HEK293 (cell line): ENCODE measurements at regions not wholly inside any gene's neighbourhood (a gene's known extent, or its start where the extent isn't known, plus 50 kb on each side); places are given as distances from the start of the nearest gene placed in this dataset.

Experiments used
- CTCF ChIA-PET: fragments of 350-600 bp; formaldehyde crosslinking; extraction: SDS; loops from one replicate; lab custom pipeline; 2021; ENCODE audit warnings: antibody characterized with exemption; lab: Yijun Ruan, JAX
- POLR2A ChIA-PET: fragments of 300-600 bp; formaldehyde crosslinking; extraction: SDS; loops from one replicate; lab custom pipeline; 2020; ENCODE audit warnings: antibody characterized with exemption, inconsistent platforms; lab: Yijun Ruan, JAX
- H3K27ac ChIP-seq: fragments of 200-500 bp; sonication (Bioruptor generic); 2 replicates; pipeline ENCODE4 v1.5.1; 2014; ENCODE audit warnings: low read depth, low read length, control low read depth, inconsistent platforms; ENCODE audit errors: extremely low read depth
- H3K36me3 ChIP-seq, 2 experiments: fragments of 200-500 bp in 1 of 2; sonication (Bioruptor generic) in 1 of 2; 1 replicate in 1 of 2; 2 replicates in 1 of 2; pipeline ENCODE4 v1.5.1; 2014 to 2017; ENCODE audit warnings: inconsistent platforms in 2 of 2, low read length in 2 of 2; ENCODE audit not compliant: control insufficient read depth in 2 of 2, insufficient read depth in 1 of 2
- H3K4me1 ChIP-seq: fragments of 200-500 bp; sonication (Bioruptor generic); 2 replicates; pipeline ENCODE4 v1.5.1; 2014; ENCODE audit warnings: mild to moderate bottlenecking, low read length, inconsistent platforms; ENCODE audit not compliant: control insufficient read depth, insufficient read depth
- H3K4me3 ChIP-seq: 2 replicates; pipeline ENCODE4 v1.5.1; 2011; ENCODE audit warnings: low read depth, mild to moderate bottlenecking, control low read depth, low read length, moderate library complexity
- H3K9me3 ChIP-seq: fragments of 200-500 bp; sonication (Bioruptor generic); 2 replicates; pipeline ENCODE4 v1.5.1; 2014; ENCODE audit warnings: low read depth, low read length, inconsistent platforms; ENCODE audit not compliant: control insufficient read depth, insufficient read depth
- BCL6B ChIP-seq: fragments of 450-650 bp; formaldehyde crosslinking; IDR thresholded peaks from 2 replicates; pipeline ENCODE4 v1.5.1; 2017; ENCODE audit warnings: missing biosample characterization, missing genetic modification characterization
- INSM2 ChIP-seq: fragments of 450-650 bp; formaldehyde crosslinking; IDR thresholded peaks from 2 replicates; pipeline ENCODE4 v1.5.1; 2016; ENCODE audit warnings: missing biosample characterization, missing genetic modification characterization
- PRDM2 ChIP-seq: fragments of 450-650 bp; formaldehyde crosslinking; IDR thresholded peaks from 2 replicates; pipeline ENCODE4 v1.5.1; 2016; ENCODE audit warnings: missing biosample characterization, missing genetic modification characterization, borderline replicate concordance
- ZBTB1 ChIP-seq: fragments of 450-650 bp; formaldehyde crosslinking; IDR thresholded peaks from 2 replicates; pipeline ENCODE4 v1.5.1; 2016; ENCODE audit warnings: missing biosample characterization, missing genetic modification characterization
- ZNF148 ChIP-seq: fragments of 450-650 bp; formaldehyde crosslinking; IDR thresholded peaks from 2 replicates; pipeline ENCODE4 v1.5.0; 2017; ENCODE audit warnings: missing biosample characterization, missing genetic modification characterization, borderline replicate concordance
- ZNF221 ChIP-seq: fragments of 450-650 bp; formaldehyde crosslinking; IDR thresholded peaks from 2 replicates; pipeline ENCODE4 v1.5.1; 2017; ENCODE audit warnings: missing biosample characterization, missing genetic modification characterization, borderline replicate concordance
- ZNF23 ChIP-seq: fragments of 450-650 bp; formaldehyde crosslinking; IDR thresholded peaks from 2 replicates; pipeline ENCODE4 v1.5.1; 2016; ENCODE audit warnings: missing biosample characterization, missing genetic modification characterization, borderline replicate concordance
- ZNF26 ChIP-seq: fragments of 450-650 bp; formaldehyde crosslinking; IDR thresholded peaks from 2 replicates; pipeline ENCODE4 v1.5.1; 2016; ENCODE audit warnings: missing biosample characterization, missing genetic modification characterization
- ZNF394 ChIP-seq: fragments of 450-650 bp; formaldehyde crosslinking; IDR thresholded peaks from 2 replicates; pipeline ENCODE4 v1.5.1; 2016; ENCODE audit warnings: missing biosample characterization, missing genetic modification characterization, mild to moderate bottlenecking, moderate library complexity, borderline replicate concordance
- ZNF530 ChIP-seq: fragments of 450-650 bp; formaldehyde crosslinking; IDR thresholded peaks from 2 replicates; pipeline ENCODE4 v1.5.1; 2016; ENCODE audit warnings: low read depth, missing biosample characterization, missing genetic modification characterization
- ZNF548 ChIP-seq: fragments of 450-650 bp; formaldehyde crosslinking; IDR thresholded peaks from 2 replicates; pipeline ENCODE4 v1.5.1; 2016; ENCODE audit warnings: missing biosample characterization, missing genetic modification characterization
- ZNF654 ChIP-seq: fragments of 450-650 bp; formaldehyde crosslinking; IDR thresholded peaks from 2 replicates; pipeline ENCODE4 v1.5.1; 2016; ENCODE audit warnings: low read depth, missing biosample characterization, missing genetic modification characterization
- ZNF843 ChIP-seq: fragments of 450-650 bp; formaldehyde crosslinking; IDR thresholded peaks from 2 replicates; pipeline ENCODE4 v1.5.1; 2016; ENCODE audit warnings: missing biosample characterization, missing genetic modification characterization
- TF ChIP-seq, protein P1 (sequence below): fragments of 450-650 bp; formaldehyde crosslinking; IDR thresholded peaks from 2 replicates; pipeline ENCODE4 v1.5.1; 2016; ENCODE audit warnings: missing biosample characterization, missing genetic modification characterization
- TF ChIP-seq, protein P2 (sequence below): fragments of 450-650 bp; formaldehyde crosslinking; IDR thresholded peaks from 2 replicates; pipeline ENCODE4 v1.5.1; 2017; ENCODE audit warnings: missing biosample characterization, missing genetic modification characterization
- TF ChIP-seq, protein P3 (sequence below): fragments of 450-650 bp; formaldehyde crosslinking; IDR thresholded peaks from 2 replicates; pipeline ENCODE4 v1.5.1; 2016; ENCODE audit warnings: missing biosample characterization, missing genetic modification characterization

- TF ChIP-seq, protein P1, sequence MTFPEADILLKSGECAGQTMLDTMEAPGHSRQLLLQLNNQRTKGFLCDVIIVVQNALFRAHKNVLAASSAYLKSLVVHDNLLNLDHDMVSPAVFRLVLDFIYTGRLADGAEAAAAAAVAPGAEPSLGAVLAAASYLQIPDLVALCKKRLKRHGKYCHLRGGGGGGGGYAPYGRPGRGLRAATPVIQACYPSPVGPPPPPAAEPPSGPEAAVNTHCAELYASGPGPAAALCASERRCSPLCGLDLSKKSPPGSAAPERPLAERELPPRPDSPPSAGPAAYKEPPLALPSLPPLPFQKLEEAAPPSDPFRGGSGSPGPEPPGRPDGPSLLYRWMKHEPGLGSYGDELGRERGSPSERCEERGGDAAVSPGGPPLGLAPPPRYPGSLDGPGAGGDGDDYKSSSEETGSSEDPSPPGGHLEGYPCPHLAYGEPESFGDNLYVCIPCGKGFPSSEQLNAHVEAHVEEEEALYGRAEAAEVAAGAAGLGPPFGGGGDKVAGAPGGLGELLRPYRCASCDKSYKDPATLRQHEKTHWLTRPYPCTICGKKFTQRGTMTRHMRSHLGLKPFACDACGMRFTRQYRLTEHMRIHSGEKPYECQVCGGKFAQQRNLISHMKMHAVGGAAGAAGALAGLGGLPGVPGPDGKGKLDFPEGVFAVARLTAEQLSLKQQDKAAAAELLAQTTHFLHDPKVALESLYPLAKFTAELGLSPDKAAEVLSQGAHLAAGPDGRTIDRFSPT: no peak
- TF ChIP-seq ZNF26 (tag by site-specific recombination) (no peak), PRDM2 (tag by site-specific recombination) (no peak), ZNF548 (tag by site-specific recombination) (no peak)
- TF ChIP-seq, protein P2, sequence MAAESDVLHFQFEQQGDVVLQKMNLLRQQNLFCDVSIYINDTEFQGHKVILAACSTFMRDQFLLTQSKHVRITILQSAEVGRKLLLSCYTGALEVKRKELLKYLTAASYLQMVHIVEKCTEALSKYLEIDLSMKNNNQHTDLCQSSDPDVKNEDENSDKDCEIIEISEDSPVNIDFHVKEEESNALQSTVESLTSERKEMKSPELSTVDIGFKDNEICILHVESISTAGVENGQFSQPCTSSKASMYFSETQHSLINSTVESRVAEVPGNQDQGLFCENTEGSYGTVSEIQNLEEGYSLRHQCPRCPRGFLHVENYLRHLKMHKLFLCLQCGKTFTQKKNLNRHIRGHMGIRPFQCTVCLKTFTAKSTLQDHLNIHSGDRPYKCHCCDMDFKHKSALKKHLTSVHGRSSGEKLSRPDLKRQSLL (tag by site-specific recombination): no peak
These were observed 288.3 kb downstream of the KCTD12 start (continued) for GRCh38 chr13:76597868-76598267.

DNA sequence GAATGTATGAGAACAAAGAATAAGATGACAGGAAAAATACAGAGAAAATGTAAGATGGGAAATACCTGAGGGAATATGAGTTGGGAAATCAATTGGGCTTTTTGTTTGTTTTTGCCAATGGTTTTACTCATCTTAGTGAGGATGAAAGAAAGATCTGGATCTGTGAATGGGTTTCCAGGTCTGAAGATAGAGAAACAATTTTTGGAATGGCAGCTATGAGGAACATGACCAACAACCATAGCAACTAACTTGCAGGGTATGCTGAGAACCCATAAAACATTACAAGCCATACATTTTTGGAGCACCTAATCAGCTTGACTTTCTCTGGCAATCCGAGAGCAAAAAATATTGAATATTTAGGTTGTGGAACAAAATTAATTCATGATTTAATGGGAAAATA lies 290.0 kb downstream of the KCTD12 start:
- POLR2A ChIA-PET: no interaction called here
- no peaks in the 10 kb centered on the region for H3K4me1 ChIP-seq
- H3K4me3 ChIP-seq: no peak overlapping the region
- H3K36me3 ChIP-seq: no peaks in the 10 kb centered on the region
- TF ChIP-seq ZNF654 (tag by site-specific recombination) (no peak), ZNF530 (tag by site-specific recombination) (no peak), ZNF148 (tag by site-specific recombination) (no peak), ZBTB1 (tag by site-specific recombination) (no peak), ZNF23 (tag by site-specific recombination) (no peak), ZNF221 (tag by site-specific recombination) (no peak), ZNF843 (tag by site-specific recombination) (no peak), INSM2 (tag by site-specific recombination) (no peak), ZNF394 (tag by site-specific recombination) (no peak), BCL6B (tag by site-specific recombination) (no peak)
- TF ChIP-seq, protein P3, sequence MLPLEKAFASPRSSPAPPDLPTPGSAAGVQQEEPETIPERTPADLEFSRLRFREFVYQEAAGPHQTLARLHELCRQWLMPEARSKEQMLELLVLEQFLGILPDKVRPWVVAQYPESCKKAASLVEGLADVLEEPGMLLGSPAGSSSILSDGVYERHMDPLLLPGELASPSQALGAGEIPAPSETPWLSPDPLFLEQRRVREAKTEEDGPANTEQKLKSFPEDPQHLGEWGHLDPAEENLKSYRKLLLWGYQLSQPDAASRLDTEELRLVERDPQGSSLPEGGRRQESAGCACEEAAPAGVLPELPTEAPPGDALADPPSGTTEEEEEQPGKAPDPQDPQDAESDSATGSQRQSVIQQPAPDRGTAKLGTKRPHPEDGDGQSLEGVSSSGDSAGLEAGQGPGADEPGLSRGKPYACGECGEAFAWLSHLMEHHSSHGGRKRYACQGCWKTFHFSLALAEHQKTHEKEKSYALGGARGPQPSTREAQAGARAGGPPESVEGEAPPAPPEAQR: no peak
- H3K27ac ChIP-seq: no peak overlapping the region
- CTCF ChIA-PET: no interaction called here
- H3K9me3 ChIP-seq: no peaks in the 10 kb centered on the region
